K562 (cell line): ENCODE measurements at regions not wholly inside any gene's neighbourhood (a gene's known extent, or its start where the extent isn't known, plus 50 kb on each side); places are given as distances from the start of the nearest gene placed in this dataset.

Experiments used
- ATAC-seq: fragments of 200-7000 bp; cut with Tn5 transposase; 3 replicates; pipeline ENCODE4 v1.9.1; 2020; ENCODE audit warnings: moderate library complexity
- BruUV-seq: library from RNA; stranded (reverse); fragments of 400-500 nt; replicated peaks from 2 replicates; lab custom pipeline; 2021; lab: Mats Ljungman, UMichigan
- CTCF ChIA-PET: fragments of 300-600 bp; formaldehyde crosslinking; extraction: SDS; loops from one replicate; lab custom pipeline; 2021; ENCODE audit warnings: low intra/inter-chr PET ratio; lab: Yijun Ruan, JAX
- POLR2A ChIA-PET: fragments of 300-600, 350-650 bp; sonication (Branson Sonifier 250); formaldehyde crosslinking; extraction: SDS; loops from one replicate; lab custom pipeline; 2021; ENCODE audit warnings: antibody characterized with exemption, inconsistent platforms; lab: Yijun Ruan, JAX
- DNase-seq, 4 experiments: peaks; one replicate each; pipeline versions ENCODE4 v3.0.0 to v3.0.0-alpha.2; 2011 to 2018; ENCODE audit warnings: low spot score in 3 of 4, mixed read lengths in 3 of 4; ENCODE audit errors: extremely low read depth in 1 of 4
- FAIRE-seq: peaks from 2 replicates; lab custom pipeline; 2011; peaks lifted over from hg19 to GRCh38; lab: Jason Lieb, UNC
- H2AFZ ChIP-seq: 2 replicates; pipeline ENCODE4 v1.6.0; 2011; ENCODE audit warnings: low read depth, low read length, control low read depth, inconsistent platforms
- H3K27ac ChIP-seq: fragments of 200-600 bp; 3 replicates; pipeline ENCODE4 v1.8.0; 2011; ENCODE audit warnings: low read depth, mild to moderate bottlenecking, control low read depth, inconsistent platforms, low read length, moderate library complexity, mixed read lengths; ENCODE audit errors: extremely low read depth
- H3K27me3 ChIP-seq, 2 experiments: fragments of 300-600 bp in 1 of 2; 2 replicates in 1 of 2; 3 replicates in 1 of 2; pipeline versions ENCODE4 v1.6.0 to v1.8.0; 2011; ENCODE audit warnings: inconsistent platforms in 2 of 2, low read length in 2 of 2, mild to moderate bottlenecking in 1 of 2, mixed read lengths in 1 of 2, moderate library complexity in 1 of 2; ENCODE audit not compliant: control insufficient read depth in 2 of 2, insufficient read depth in 2 of 2
- H3K36me3 ChIP-seq: fragments of 300-600 bp; 3 replicates; pipeline ENCODE4 v1.8.0; 2011; ENCODE audit warnings: mild to moderate bottlenecking, low read length, inconsistent platforms; ENCODE audit not compliant: control insufficient read depth, insufficient read depth
- H3K4me1 ChIP-seq, 2 experiments: fragments of 200-600 bp in 1 of 2; replicated peaks in 1 of 2; 2 replicates in 1 of 2; 3 replicates in 1 of 2; pipeline versions ENCODE4 v1.5.1 to v1.8.0; 2011; ENCODE audit warnings: inconsistent platforms in 2 of 2, low read length in 2 of 2, mild to moderate bottlenecking in 1 of 2, mixed read lengths in 1 of 2, moderate library complexity in 1 of 2; ENCODE audit not compliant: control insufficient read depth in 2 of 2, insufficient read depth in 2 of 2
- H3K4me2 ChIP-seq: 2 replicates; pipeline ENCODE4 v1.6.1; 2011; ENCODE audit warnings: low read length, control low read depth, inconsistent platforms, mixed read lengths; ENCODE audit not compliant: insufficient read depth
- H3K4me3 ChIP-seq: fragments of 200-600 bp; sonication (generic), shearing (Covaris generic); 2 replicates; pipeline ENCODE4 v1.5.1; 2016; ENCODE audit warnings: control low read depth, inconsistent platforms
- H3K79me2 ChIP-seq: fragments of 200-600 bp; 3 replicates; pipeline ENCODE4 v1.8.0; 2011; ENCODE audit warnings: low read length, inconsistent platforms; ENCODE audit not compliant: control insufficient read depth, insufficient read depth
- H3K9ac ChIP-seq, 2 experiments: 2 replicates each; pipeline versions ENCODE4 v1.6.0 to v1.6.1; 2011; ENCODE audit warnings: low read depth in 2 of 2, low read length in 2 of 2, control low read depth in 1 of 2, inconsistent platforms in 1 of 2, mild to moderate bottlenecking in 1 of 2, mixed read lengths in 1 of 2; ENCODE audit not compliant: insufficient read depth in 1 of 2
- H3K9me1 ChIP-seq: one replicate; pipeline ENCODE4 v1.6.0; 2011; ENCODE audit warnings: inconsistent platforms, mild to moderate bottlenecking, low read length, moderate library complexity; ENCODE audit not compliant: control insufficient read depth, insufficient read depth
- H3K9me3 ChIP-seq: replicated peaks from 2 replicates; pipeline ENCODE4 v1.5.1; 2011; ENCODE audit warnings: low read depth, low read length, inconsistent platforms; ENCODE audit not compliant: control insufficient read depth, insufficient read depth
- H4K20me1 ChIP-seq: replicated peaks from 2 replicates; pipeline ENCODE4 v1.6.1; 2011; ENCODE audit warnings: low read length, inconsistent platforms, mixed read lengths; ENCODE audit not compliant: control insufficient read depth, insufficient read depth
- CEBPG ChIP-seq, 3 experiments: fragments of 200-800 bp in 1 of 3; sonication (Bioruptor generic) in 1 of 3; sonication (generic) in 1 of 3; formaldehyde crosslinking in 1 of 3; IDR thresholded peaks in 2 of 3; conservative IDR thresholded peaks in 1 of 3; 2 replicates each; pipeline versions ENCODE4 v1.6.1 to v1.8.0; 2016 to 2022; ENCODE audit warnings: missing compliant biosample characterization in 2 of 3, missing genetic modification characterization in 2 of 3, mild to moderate bottlenecking in 1 of 3, missing genetic modification reagents in 1 of 3
- CHD4 ChIP-seq: fragments of 200-600 bp; sonication (generic); IDR thresholded peaks from 3 replicates; pipeline ENCODE4 v1.6.1; 2012; ENCODE audit warnings: low read depth, mild to moderate bottlenecking, mixed read lengths, low read length, inconsistent platforms; ENCODE audit not compliant: insufficient read depth, insufficient replicate concordance, poor library complexity, severe bottlenecking
- FOS ChIP-seq: IDR thresholded peaks from 3 replicates; pipeline ENCODE4 v1.6.1; 2011; ENCODE audit not compliant: insufficient read length; ENCODE audit errors: extremely low read depth
- GABPB2 ChIP-seq: fragments of 250-450 bp; sonication (Bioruptor Pico); conservative IDR thresholded peaks from 2 replicates; pipeline ENCODE4 v1.5.1; 2021; ENCODE audit warnings: mild to moderate bottlenecking
- GTF2F1 ChIP-seq: IDR thresholded peaks from 2 replicates; pipeline ENCODE4 v1.6.1; 2011; ENCODE audit warnings: low read depth, low read length, improper control_type of control experiment
- HLTF ChIP-seq: fragments of 450-650 bp; IDR thresholded peaks from 2 replicates; pipeline ENCODE4 v1.6.1; 2016
- MAFK ChIP-seq: IDR thresholded peaks from 2 replicates; pipeline ENCODE4 v1.6.1; 2011; ENCODE audit warnings: low read length, improper control_type of control experiment
- PRMT5 ChIP-seq: sonication (generic); formaldehyde crosslinking; IDR thresholded peaks from 2 replicates; pipeline ENCODE4 v1.5.0; 2020; ENCODE audit warnings: missing genetic modification reagents
- TSHZ1 ChIP-seq: fragments of 250-450 bp; sonication (Bioruptor Pico); IDR thresholded peaks from 2 replicates; pipeline ENCODE4 v1.4.0; 2020; ENCODE audit warnings: mild to moderate bottlenecking, moderate library complexity
- YY1 ChIP-seq, 3 experiments: IDR thresholded peaks; 2 replicates each; pipeline ENCODE4 v1.6.1; 2011; ENCODE audit warnings: low read length in 2 of 3, mild to moderate bottlenecking in 2 of 3, moderate library complexity in 2 of 3, borderline replicate concordance in 1 of 3, control low read depth in 1 of 3, low read depth in 1 of 3; ENCODE audit not compliant: insufficient read depth in 3 of 3, insufficient replicate concordance in 2 of 3, control insufficient read depth in 1 of 3, insufficient read length in 1 of 3; ENCODE audit errors: extremely low read depth in 1 of 3
- ZC3H11A ChIP-seq: IDR thresholded peaks from 2 replicates; pipeline ENCODE4 v1.6.1; 2012; ENCODE audit warnings: low read depth, low read length, improper control_type of control experiment
- ZNF655 ChIP-seq: fragments of 250-450 bp; sonication (Bioruptor Pico); IDR thresholded peaks from 2 replicates; pipeline ENCODE4 v1.5.0; 2021
- WGBS: fragments of 100-300 bp; shearing (Covaris generic); methylation state at CpG from one replicate; pipeline ENCODE4 v1.1.6; 2016; ENCODE audit warnings: low coverage, mixed read lengths; ENCODE audit not compliant: insufficient coverage; ENCODE audit errors: missing lambda C conversion rate; 5-methylcytosine and 5-hydroxymethylcytosine counted together
- in situ Hi-C: fragments of 300-500 bp; cut with MboI; formaldehyde crosslinking; loops from 4 replicates; pipeline ENCODE4 v1.15.0; 2018; ENCODE audit warnings: inconsistent platforms, mixed read lengths
- intact Hi-C: fragments of 100-400 bp; cut with micrococcal nuclease; formaldehyde crosslinking; loops from 2 replicates; pipeline ENCODE4 v1.14.2; 2022

GRCh38 chr5:60510049-60510448 is 189.9 kb downstream of the DEPDC1B start:
- H3K79me2 ChIP-seq: no peaks in the 10 kb centered on the region
- ATAC-seq: no peak

GRCh38 chr5:60509519-60509918 is 190.4 kb downstream of the DEPDC1B start:
- Histone ChIP-seq H3K9me3 (no peaks in the 10 kb centered on the region), H3K4me3 (no peak overlapping the region), H4K20me1 (no peaks in the 10 kb centered on the region), H3K36me3 (no peaks in the 10 kb centered on the region), H2AFZ (no peak overlapping the region), H3K4me2 (no peak overlapping the region), H3K9ac (no peak overlapping the region), H3K79me2 (no peaks in the 10 kb centered on the region), H3K9me1 (no peaks in the 10 kb centered on the region), H3K4me1 (no peaks in the 10 kb centered on the region), H3K27ac (no peak overlapping the region), H3K27me3 (no peaks in the 10 kb centered on the region; a peak in 1 of 5 replicates)
- in situ Hi-C loops: no loop called here
- no peak for DNase-seq
- no peak for ATAC-seq
- intact Hi-C loops: no loop called here
- 0% methylated on average over 2 of the region's 2 CpGs for WGBS
- BruUV-seq: no TSS peak
- CTCF ChIA-PET: no interaction called here
- POLR2A ChIA-PET: no interaction called here
- FAIRE-seq: no peak
- no peak for TF ChIP-seq GABPB2 (CRISPR knock-in tag)
- no peak for TF ChIP-seq ZC3H11A
- TF ChIP-seq FOS: no peak
- TF ChIP-seq TSHZ1 (CRISPR knock-in tag): no peak
- TF ChIP-seq GTF2F1: no peak
- no peak for TF ChIP-seq HLTF
- no peak for TF ChIP-seq MAFK
- TF ChIP-seq YY1 (IDR thresholded peaks at IDR 0.05; ENCODE audit: borderline replicate concordance in 1 of 3, control insufficient read depth in 1 of 3, extremely low read depth in 1 of 3, insufficient read depth in 3 of 3, insufficient read length in 1 of 3, insufficient replicate concordance in 2 of 3, low read depth in 1 of 3, low read length in 2 of 3): no peak

More at GRCh38 chr5:60510049-60510448, 189.9 kb downstream of the DEPDC1B start:
- no peak overlapping the region for H2AFZ ChIP-seq
- ChIA-PET CTCF (no interaction called here), POLR2A (no interaction called here)
- no peak overlapping the region for H3K9ac ChIP-seq
- H3K4me2 ChIP-seq: no peak overlapping the region
- no peaks in the 10 kb centered on the region for H3K9me1 ChIP-seq
- DNase-seq (no peak), FAIRE-seq (no peak)
- WGBS: 0% methylated on average over 3 of the region's 3 CpGs
- no peaks in the 10 kb centered on the region for H3K9me3 ChIP-seq
- H3K4me1 ChIP-seq: no peaks in the 10 kb centered on the region
- no peaks in the 10 kb centered on the region for H4K20me1 ChIP-seq
- H3K36me3 ChIP-seq: no peaks in the 10 kb centered on the region
- H3K27me3 ChIP-seq: no peaks in the 10 kb centered on the region; a peak in 1 of 5 replicates
- H3K4me3 ChIP-seq: no peak overlapping the region
- no TSS peak for BruUV-seq
- intact Hi-C loops: no loop called here
- no peak overlapping the region for H3K27ac ChIP-seq
- TF ChIP-seq CHD4: no peak
- TF ChIP-seq ZNF655: no peak
- no peak for TF ChIP-seq CEBPG (CRISPR knock-in tag; IDR thresholded peaks at IDR 0.05)
- no peak for TF ChIP-seq CEBPG (tag; conservative IDR thresholded peaks at IDR 0.05 in 1 of 2, IDR thresholded peaks at IDR 0.05 in 1 of 2)
- TF ChIP-seq PRMT5 (CRISPR knock-in tag): no peak
- in situ Hi-C loops: no loop called here
